Activated T-helper 1 cell treated with anti-CD3 and anti-CD28 coated beads, Interleukin-2, amount 50 U/mL, for 16 hours (primary cell): ENCODE measurements at regions not wholly inside any gene's neighbourhood (a gene's known extent, or its start where the extent isn't known, plus 50 kb on each side); places are given as distances from the start of the nearest gene placed in this dataset.
"Not testable (repeated sequence)": the region's sequence is repeated elsewhere in the genome, so short reads cannot be mapped to it uniquely, and the experiment has no call there.

Experiments
- DNase-seq, 2 donors: peaks; one replicate each; pipeline ENCODE4 v3.0.0-alpha.2; 2020; ENCODE audit warnings: low read depth in 1 of 2, low spot score in 1 of 2

DNA sequence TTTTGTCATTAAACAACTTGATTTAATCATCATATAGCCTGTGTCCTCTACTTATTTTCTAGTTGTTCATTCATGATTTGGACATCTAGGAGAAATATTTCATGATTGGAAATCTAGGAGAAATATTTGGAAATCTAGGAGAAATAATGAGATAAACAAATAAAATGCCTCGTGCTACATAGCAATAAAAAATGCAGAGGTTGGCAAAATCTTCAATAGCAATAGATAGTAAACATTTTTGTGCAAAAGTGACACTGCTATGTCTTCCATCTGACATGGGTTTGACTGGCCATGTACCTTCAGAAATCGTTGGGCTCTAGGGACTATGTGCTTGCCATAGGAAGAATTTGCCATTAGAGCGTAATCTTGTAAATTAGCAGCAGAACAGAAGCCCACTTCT, 1304.5 kb upstream of the ZEB2 start:
- no peak for DNase-seq

GRCh38 chr2:145822892-145823534, 1303.1 kb upstream of the ZEB2 start:
- no peak for DNase-seq

- DNase-seq, result no peak
Observed at GRCh38 chr2:145820651-145821050, 1300.7 kb upstream of the ZEB2 start.

DNA sequence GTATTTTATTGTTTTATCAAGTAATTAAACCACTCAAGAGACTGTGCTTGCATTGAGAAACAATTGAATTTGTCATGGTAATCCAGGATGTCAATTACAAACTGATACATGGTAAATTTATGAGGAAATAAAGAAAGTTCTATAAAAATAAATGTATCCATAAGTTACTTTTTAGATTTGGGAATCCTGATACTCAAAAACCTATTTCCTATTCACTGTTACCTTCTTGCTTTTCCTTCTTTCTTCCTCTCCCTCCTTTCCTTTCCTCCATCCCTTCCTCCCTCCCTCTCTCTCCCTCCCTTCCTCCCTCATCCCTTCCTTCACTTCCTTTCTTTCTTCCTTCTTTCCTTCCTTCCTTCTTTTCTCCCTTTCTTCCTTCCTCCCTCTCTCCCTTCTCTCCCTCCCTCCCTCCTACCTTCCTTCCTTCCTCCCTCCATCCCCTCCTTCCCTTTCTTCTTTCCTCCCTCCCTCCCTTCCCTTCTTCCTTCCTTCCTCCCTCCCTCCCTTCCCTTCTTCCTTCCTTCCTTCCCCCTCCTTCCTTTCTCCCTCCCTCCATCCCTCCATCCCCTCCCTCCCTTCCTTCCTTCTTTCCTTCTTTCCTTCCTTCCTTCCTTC, 1299.1 kb upstream of the ZEB2 start:
- DNase-seq, result no peak

GRCh38 chr2:145815933-145816332, 1296.0 kb upstream of the ZEB2 start:
- no peak for DNase-seq

DNA sequence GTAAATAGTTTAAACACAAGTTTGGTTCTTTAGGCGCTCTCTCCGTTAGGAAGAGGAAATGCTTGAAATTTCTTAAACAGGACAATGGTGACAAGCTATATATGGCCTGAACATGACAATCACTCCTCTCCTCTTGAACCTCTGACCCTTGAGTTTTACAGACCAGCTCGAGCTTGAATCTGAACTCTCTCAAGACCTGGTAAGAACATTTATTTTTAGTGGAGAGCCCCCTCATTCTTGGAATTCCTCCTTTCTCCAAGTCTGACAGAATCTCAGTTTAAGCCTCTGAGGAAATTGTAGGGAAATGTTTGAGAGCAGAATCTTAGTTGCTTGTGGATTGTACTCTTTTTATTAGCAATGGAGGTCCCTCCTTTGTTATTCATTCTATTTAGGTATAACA, 1293.6 kb upstream of the ZEB2 start:
- no peak for DNase-seq

GRCh38 chr2:145812165-145812554, 1292.2 kb upstream of the ZEB2 start:
- no peak for DNase-seq

GRCh38 chr2:145811276-145812164, 1291.6 kb upstream of the ZEB2 start:
- no peak for DNase-seq

- DNase-seq, result no peak
Observed at GRCh38 chr2:145807968-145808367, 1288.0 kb upstream of the ZEB2 start.

DNA sequence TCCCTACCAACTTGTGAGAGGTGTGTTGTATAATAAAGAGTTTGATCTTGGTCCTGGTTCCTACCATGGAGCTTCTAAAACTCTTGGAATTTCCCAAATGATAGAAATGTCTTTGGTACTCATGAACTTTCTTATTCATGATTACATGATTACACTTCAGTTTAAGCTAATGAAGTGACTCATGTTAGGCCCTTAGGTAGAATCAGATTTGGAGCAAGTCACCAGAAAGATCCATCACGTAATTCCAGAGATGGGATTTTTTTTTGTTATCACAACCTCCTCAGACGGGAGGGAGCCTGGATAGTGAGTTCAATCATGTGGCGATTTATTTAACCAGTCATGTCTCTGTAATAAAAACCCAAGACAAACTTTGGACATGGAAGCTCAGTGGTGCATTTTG, 1287.6 kb upstream of the ZEB2 start:
- no peak for DNase-seq

DNA sequence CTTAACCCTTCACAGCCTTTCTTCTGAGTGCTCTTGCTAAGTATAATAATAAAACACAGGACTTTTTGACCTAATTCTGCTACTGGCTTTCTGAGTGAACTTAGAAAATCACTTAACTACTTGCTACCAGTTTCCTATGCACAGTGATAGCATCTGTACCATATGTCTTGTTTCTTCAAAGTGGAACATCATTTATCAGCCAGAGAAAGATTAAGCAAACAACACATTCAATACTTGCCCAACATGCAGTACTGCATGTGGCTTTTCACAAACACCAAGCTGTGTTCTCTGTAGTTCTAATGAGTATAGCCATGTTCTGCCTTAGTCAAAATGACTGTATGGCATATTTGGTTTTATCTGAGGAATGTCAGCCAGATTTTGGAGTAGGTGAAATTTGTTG, 1286.6 kb upstream of the ZEB2 start:
- DNase-seq, result no peak

- no peak for DNase-seq
Observed at GRCh38 chr2:145802133-145802532, 1282.2 kb upstream of the ZEB2 start.

DNA sequence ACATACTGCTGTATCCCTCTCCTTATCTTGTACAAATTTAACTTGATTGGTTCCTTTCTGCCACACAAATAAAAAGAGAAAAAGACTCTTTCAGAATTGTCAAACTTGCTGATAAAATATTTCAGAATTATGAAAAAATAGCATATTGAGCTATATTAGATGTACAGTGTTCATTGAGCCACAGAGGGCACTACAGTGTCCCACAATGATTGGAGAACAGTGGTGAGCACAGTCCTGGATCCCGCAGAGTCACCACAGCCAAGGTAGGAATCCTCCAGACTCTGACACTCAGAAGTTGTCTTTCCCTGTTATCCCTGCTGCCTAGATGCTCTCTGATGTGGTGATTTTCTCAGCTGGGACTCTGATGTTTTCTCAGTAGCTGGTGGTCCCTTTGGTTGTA, 1281.3 kb upstream of the ZEB2 start:
- no peak for DNase-seq

DNA sequence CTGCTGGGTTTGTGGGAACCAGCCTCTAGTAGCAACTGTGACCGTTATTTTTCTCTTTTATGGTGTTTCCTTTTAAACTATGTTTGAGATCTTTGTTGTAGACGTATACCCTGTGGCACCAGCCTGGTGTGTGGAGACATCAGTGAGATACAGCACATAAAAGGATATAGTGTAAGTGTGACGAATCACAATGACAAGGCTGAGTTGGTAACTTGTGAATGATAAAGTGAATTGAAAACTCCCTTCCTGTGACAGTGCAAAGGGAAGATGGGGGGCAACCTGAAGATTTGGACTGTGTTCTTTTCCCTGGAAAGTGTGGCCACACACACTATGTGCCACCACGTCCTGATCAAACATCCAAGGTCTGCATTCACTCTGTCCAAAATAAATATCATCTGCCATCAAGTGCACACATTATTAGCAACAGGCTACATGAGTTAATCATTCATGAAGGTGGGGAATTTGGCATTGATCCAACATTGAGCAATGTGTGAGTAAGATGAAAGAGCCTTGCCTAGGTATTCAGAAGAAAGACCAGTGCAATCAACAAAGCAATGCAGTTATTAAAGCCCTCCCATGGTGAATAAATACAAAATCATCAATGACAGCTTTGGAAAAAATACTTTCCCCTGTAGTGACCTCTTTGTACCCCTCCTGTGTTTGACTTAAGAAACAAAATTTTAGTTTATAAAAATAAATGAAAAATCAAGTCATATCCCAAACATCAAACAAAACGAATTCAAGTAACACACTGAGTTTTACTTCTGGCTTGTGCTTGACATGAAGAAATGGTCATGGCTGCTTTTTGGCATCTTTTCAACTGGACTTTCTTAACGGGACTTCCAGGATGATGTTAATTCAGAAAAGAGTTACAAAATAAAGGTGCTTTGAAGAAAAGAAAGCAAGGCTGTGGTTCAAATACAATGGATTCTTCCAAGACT, 1280.5 kb upstream of the ZEB2 start:
- DNase-seq, result no peak

GRCh38 chr2:145799595-145800108, 1279.7 kb upstream of the ZEB2 start:
- no peak for DNase-seq

DNA sequence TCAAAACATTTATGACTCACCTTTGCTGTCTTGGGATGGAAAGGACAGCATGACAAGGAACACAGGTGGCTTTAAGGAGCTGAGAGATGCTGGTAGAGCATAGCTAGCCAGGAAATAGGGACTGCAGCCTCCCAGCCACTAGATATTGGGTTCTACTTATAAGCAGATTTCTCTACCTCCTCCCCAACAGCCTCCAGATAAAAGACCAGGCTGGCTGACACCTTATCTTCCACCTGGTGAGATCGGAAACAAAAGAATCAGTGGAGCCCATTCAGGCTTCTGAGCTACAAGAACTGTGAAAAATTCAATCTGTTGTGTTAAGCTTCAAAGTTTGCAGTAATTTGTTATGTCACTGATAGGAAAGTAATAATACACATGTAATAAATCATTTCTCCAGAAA, 1278.5 kb upstream of the ZEB2 start:
- no peak for DNase-seq

DNA sequence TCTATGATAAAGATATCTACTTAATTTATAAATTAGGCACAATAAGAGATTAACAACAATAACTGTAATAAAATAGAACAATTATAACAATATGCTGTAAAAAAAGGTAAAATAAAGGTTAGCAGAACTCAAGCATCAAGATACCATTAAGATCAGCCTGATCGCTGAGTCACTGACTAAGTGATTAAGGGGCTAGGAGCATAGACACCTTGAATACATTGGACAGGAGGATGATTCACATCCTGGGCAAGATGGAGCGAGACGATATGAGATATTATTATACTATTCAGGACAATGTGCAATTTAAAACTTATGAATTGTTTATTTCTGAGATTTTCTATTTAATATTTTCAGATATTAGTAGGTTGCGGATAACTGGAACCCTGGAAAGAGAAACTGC, 1277.8 kb upstream of the ZEB2 start:
- no peak for DNase-seq

- no peak for DNase-seq
Observed at GRCh38 chr2:145792745-145793144, 1272.8 kb upstream of the ZEB2 start.

DNA sequence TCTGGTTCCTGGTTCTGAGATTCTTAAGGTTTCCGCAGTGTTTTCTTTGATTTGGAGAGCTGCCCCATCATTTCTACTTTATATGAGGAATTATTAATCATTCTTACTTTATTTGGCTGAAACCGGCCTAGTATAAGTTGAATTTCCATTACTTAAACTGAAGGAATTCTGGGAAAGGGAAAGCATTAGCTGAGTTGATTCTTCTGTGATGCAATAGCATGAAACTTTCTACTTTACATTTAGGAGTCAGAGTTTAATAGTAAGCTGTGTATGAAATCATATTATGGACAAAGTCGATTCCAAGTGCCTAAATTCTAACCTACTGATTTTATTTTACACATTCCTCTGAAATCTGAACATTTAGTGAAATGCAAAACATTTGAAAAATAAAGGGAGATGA, 1269.7 kb upstream of the ZEB2 start:
- no peak for DNase-seq

GRCh38 chr2:145787597-145788361, 1267.9 kb upstream of the ZEB2 start:
- DNase-seq, result not testable (repeated sequence)
